ENCODE measurements at regions not wholly inside any gene's neighbourhood (a gene's known extent, or its start where the extent isn't known, plus 50 kb on each side); places are given as distances from the start of the nearest gene placed in this dataset.

DNA sequence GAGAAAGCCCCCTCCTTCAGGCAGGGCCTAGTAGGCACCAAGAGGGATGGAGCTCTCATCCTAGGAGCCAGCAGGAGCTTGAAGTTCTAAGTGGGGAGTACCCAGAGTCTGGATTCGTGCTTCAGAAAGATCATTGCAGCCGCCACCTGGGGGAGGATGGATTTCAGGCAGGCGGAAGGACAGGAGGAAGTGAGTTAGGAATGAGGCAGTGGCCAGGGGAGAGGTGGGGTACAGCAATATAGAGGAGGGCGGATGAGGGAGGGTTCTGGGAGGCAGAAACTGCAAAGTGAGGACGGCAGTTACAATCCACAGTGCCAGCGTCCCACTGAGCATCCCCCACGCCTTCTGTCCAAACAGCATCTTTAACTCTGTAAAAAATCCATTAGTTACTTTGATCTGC, 65.2 kb upstream of the LINGO1 start:
- TF ChIP-seq, protein P1, sequence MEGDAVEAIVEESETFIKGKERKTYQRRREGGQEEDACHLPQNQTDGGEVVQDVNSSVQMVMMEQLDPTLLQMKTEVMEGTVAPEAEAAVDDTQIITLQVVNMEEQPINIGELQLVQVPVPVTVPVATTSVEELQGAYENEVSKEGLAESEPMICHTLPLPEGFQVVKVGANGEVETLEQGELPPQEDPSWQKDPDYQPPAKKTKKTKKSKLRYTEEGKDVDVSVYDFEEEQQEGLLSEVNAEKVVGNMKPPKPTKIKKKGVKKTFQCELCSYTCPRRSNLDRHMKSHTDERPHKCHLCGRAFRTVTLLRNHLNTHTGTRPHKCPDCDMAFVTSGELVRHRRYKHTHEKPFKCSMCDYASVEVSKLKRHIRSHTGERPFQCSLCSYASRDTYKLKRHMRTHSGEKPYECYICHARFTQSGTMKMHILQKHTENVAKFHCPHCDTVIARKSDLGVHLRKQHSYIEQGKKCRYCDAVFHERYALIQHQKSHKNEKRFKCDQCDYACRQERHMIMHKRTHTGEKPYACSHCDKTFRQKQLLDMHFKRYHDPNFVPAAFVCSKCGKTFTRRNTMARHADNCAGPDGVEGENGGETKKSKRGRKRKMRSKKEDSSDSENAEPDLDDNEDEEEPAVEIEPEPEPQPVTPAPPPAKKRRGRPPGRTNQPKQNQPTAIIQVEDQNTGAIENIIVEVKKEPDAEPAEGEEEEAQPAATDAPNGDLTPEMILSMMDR (IDR thresholded peaks at IDR 0.05; ENCODE audit: insufficient read depth, low read depth, low read length, missing control alignments) = no peak
- no peak for DNase-seq (ENCODE audit: low read depth)
- H3K4me3 ChIP-seq (ENCODE audit: low read length) = no peak overlapping the region

DNA sequence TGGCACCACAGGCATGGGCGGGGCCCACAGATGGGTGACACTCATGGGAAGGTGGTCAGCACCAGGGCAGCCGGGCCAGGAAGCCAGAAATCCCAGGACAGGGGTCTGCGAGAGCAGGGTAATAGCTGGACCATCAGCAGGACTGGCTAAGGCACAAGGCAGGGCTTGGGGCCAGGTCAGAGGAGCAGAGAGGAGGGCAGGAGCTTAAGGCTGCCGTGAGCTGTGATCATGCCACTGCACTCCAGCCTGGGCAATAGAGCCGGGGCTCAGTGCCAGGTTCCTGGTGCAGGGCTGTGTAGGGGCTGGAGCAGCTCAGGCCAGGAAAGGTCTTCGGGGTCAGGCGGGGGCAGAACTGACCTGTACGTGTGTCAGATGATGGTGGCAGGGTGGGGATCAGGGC, 64.2 kb upstream of the LINGO1 start:
- TF ChIP-seq, protein P1 (IDR thresholded peaks at IDR 0.05; ENCODE audit: insufficient read depth, low read depth, low read length, missing control alignments) = no peak
- no peak overlapping the region for H3K4me3 ChIP-seq (ENCODE audit: low read length)
- DNase-seq (ENCODE audit: low read depth) = no peak

DNA sequence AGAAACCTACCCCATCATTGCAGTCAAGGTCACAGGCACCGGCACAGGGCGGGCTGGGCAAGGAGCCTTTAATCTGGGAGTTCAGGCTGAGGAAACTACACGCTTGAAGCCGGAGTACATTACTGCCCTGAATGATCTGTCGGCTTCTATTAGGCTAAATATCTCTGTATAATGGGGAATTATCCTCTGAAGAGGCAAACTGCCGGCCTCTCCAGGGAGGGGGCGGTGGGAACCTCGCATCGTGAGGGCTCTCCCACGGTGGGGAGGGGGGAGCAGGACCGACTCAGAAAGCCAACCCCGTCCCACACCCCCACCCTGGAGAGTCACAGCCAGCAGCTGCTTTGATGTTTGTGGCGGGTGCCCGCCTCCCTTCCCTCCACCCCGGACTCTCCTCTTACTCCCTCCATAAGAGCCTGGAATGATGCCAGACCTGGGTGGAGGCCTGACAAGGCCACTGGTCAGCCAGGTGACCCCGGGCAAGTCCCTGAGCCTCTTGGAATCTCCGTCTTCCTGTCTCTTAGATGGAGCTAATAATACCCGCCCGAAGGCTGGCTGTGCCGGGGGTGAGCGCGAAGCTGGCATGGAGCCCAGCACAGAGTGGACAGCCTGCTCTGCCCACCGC, 63.4 kb upstream of the LINGO1 start:
- no peak overlapping the region for H3K4me3 ChIP-seq (ENCODE audit: low read length)
- no peak for DNase-seq (ENCODE audit: low read depth)
- TF ChIP-seq, protein P1 (IDR thresholded peaks at IDR 0.05; ENCODE audit: insufficient read depth, low read depth, low read length, missing control alignments) = no peak

DNA sequence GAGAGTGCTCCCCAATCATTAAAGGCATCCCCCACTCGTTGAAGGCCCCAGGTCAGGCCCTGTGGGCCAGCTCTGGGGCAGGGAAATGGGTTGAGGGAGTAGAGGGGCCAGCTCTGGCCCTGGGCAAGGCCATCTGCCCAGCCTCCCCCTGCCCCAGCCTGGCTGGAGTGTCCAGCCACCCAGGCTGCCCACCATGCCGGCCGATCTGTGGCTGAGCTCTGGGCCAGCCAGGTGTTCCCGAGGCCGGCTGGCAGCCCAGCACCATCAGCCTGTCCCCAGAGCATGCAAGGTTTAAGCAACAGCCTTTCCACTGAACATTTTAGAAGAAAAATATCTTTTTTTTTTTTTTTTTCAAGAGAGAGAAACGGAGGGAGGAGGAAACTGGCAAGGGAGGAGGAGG, 62.8 kb upstream of the LINGO1 start:
- TF ChIP-seq, protein P1 (IDR thresholded peaks at IDR 0.05; ENCODE audit: insufficient read depth, low read depth, low read length, missing control alignments) = no peak
- DNase-seq (ENCODE audit: low read depth) = no peak
- H3K4me3 ChIP-seq (ENCODE audit: low read length) = no peak overlapping the region

DNA sequence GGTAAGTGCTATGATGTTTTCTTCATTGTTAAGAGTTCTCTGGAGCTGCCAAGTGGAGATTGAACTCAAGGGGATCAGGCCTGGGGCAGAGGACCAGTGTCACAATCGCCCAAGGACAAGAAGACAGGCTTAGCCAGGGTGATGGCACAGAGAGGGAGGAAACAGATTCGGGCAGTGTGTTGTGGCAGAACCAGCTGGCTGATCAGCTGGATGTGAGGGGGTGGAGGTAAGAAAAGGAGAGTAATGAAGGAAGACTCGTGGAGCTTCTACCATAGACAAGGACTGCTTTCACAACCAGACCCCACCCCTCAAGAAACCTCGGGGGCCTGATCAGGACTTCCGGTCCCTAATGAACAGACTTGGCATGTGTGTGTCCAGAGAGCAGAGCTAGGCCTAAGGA, 60.9 kb upstream of the LINGO1 start:
- no peak overlapping the region for H3K4me3 ChIP-seq (ENCODE audit: low read length)
- TF ChIP-seq, protein P1 (IDR thresholded peaks at IDR 0.05; ENCODE audit: insufficient read depth, low read depth, low read length, missing control alignments) = no peak
- DNase-seq (ENCODE audit: low read depth) = no peak

DNA sequence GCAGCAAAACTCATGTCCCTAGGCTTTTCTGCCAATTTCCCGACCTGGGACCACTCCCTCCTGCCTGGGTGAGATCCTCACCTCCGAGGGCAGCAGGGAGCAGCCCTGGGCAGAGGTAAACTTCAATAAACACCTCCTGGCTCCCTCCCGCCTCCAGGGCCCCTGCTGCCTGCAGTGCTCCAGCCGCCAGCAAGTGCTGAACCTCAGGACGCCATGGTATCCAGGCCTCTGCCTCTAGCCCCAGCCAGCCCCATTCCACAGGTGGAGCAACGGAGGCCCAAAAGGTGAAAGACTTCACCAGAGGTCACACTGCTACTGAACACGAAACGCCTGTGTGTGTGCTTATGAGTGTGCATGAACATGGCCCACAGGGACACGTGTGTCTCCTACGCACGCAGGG, 59.9 kb upstream of the LINGO1 start:
- TF ChIP-seq, protein P1 (IDR thresholded peaks at IDR 0.05; ENCODE audit: insufficient read depth, low read depth, low read length, missing control alignments) = no peak
- DNase-seq (ENCODE audit: low read depth) = no peak
- H3K4me3 ChIP-seq (ENCODE audit: low read length) = no peak overlapping the region

DNA sequence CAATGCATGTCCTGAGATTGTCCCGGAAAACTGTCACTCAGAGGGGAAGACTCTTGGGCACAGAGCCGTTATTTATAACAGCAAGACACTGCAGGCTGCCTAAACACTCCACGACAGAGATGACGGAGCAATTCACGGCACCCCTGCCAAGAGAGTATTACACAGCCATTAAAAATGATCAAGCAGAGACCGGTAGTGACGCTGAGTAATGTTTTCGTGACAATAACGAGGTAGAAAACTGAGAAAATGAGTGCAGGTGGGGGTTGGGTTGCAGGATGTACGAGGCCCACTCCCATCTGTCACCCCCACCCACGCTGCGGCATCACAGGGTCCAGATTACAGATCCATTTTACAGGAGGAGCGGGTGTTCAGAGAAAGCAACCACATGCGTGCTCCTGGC, 58.9 kb upstream of the LINGO1 start:
- no peak overlapping the region for H3K4me3 ChIP-seq (ENCODE audit: low read length)
- TF ChIP-seq, protein P1 (IDR thresholded peaks at IDR 0.05; ENCODE audit: insufficient read depth, low read depth, low read length, missing control alignments) = no peak
- DNase-seq (ENCODE audit: low read depth) = no peak

Measured in epithelial cell of esophagus (primary cell).